ENCODE measurements at regions not wholly inside any gene's neighbourhood (a gene's known extent, or its start where the extent isn't known, plus 50 kb on each side); places are given as distances from the start of the nearest gene placed in this dataset.
"Not testable (repeated sequence)": the region's sequence is repeated elsewhere in the genome, so short reads cannot be mapped to it uniquely, and the experiment has no call there.

- DNase-seq, result no peak
These were observed 318.2 kb upstream of the NRXN1 start for GRCh38 chr2:51350100-51350499.

- no peak for DNase-seq
These were observed 313.0 kb upstream of the NRXN1 start for GRCh38 chr2:51344886-51345285.

- DNase-seq, result no peak
These were observed 303.4 kb upstream of the NRXN1 start for GRCh38 chr2:51335087-51336058.

- no peak for DNase-seq
These were observed 297.6 kb upstream of the NRXN1 start for GRCh38 chr2:51329512-51329911.

- DNase-seq, result no peak
These were observed 292.1 kb upstream of the NRXN1 start for GRCh38 chr2:51324051-51324450.

- no peak for DNase-seq
These were observed 290.7 kb upstream of the NRXN1 start for GRCh38 chr2:51322613-51323012.

GRCh38 chr2:51304311-51304710, 272.4 kb upstream of the NRXN1 start:
- no peak for DNase-seq

GRCh38 chr2:51301381-51301780, 269.4 kb upstream of the NRXN1 start:
- no peak for DNase-seq

- DNase-seq, result no peak
These were observed 267.4 kb upstream of the NRXN1 start for GRCh38 chr2:51299370-51299769.

GRCh38 chr2:51297488-51297887, 265.6 kb upstream of the NRXN1 start:
- no peak for DNase-seq

GRCh38 chr2:51293566-51294200, 261.8 kb upstream of the NRXN1 start:
- no peak for DNase-seq

- no peak for DNase-seq
These were observed 260.0 kb upstream of the NRXN1 start for GRCh38 chr2:51291762-51292551.

- DNase-seq, result no peak
These were observed 258.8 kb upstream of the NRXN1 start for GRCh38 chr2:51290725-51291124.

- DNase-seq, result no peak
These were observed 257.1 kb upstream of the NRXN1 start for GRCh38 chr2:51289045-51289444.

- DNase-seq, result no peak
These were observed 236.3 kb upstream of the NRXN1 start for GRCh38 chr2:51268191-51268590.

GRCh38 chr2:51265539-51265938, 233.6 kb upstream of the NRXN1 start:
- DNase-seq, result no peak

GRCh38 chr2:51263951-51264350, 232.0 kb upstream of the NRXN1 start:
- DNase-seq, result no peak

GRCh38 chr2:51263101-51263500, 231.2 kb upstream of the NRXN1 start:
- DNase-seq, result not testable (repeated sequence)

- DNase-seq, result peak; percentile 50
These were observed 226.4 kb upstream of the NRXN1 start for GRCh38 chr2:51258301-51258700.

- DNase-seq, result no peak
These were observed 224.8 kb upstream of the NRXN1 start for GRCh38 chr2:51256736-51257135.

- no peak for DNase-seq
These were observed 219.4 kb upstream of the NRXN1 start for GRCh38 chr2:51251356-51251755.

- DNase-seq, result peak; percentile 47
These were observed 215.4 kb upstream of the NRXN1 start for GRCh38 chr2:51247252-51247805.

- no peak for DNase-seq
These were observed 212.1 kb upstream of the NRXN1 start for GRCh38 chr2:51243892-51244535.

Data from hematopoietic multipotent progenitor cell treated with erythropoietin and hydrocortisone succinate and interleukin-3 and kit ligand, for 4 days (in vitro differentiated cells).